ENCODE measurements at regions not wholly inside any gene's neighbourhood (a gene's known extent, or its start where the extent isn't known, plus 50 kb on each side); places are given as distances from the start of the nearest gene placed in this dataset.

DNA sequence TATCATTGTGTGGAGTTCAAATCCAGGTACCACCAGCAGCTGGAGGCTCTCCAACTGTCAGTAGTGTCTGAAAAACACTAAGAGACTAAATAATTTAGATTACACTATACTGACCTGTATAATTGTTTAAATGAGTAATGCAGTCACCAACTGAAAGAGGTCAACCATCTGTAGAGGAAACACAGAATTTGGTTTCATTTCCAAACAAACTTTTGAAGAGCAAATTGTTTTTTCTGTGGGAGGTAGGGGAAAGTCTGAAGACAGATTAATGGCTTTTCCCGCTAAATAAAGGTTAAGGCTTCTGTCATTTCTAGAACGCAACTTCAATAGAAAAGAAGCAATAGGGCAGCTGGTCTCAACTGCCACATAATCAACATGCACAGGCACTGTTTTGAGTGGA is 462.6 kb downstream of the PRKD1 start:
- no peak overlapping the region for H3K27ac ChIP-seq (ENCODE audit: extremely low read depth, low read depth, low read length)
- no peaks in the 10 kb centered on the region for H3K9me3 ChIP-seq (ENCODE audit: control insufficient read depth, insufficient read depth, low read depth, low read length)
- POLR2A ChIA-PET: no interaction called here
- no peaks in the 10 kb centered on the region for H3K4me1 ChIP-seq (ENCODE audit: control insufficient read depth, insufficient read depth, low read length)
- H3K4me3 ChIP-seq (ENCODE audit: low read depth, low read length): no peak overlapping the region
- TF ChIP-seq ZNF132 (tag by site-specific recombination; IDR thresholded peaks at IDR 0.05; ENCODE audit: borderline replicate concordance) (no peak), FEZF1 (tag by site-specific recombination; IDR thresholded peaks at IDR 0.05) (0 out of 2 replicates have a peak, but pooled peaks have one; percentile 22)
- CTCF ChIA-PET: no interaction called here
- H3K36me3 ChIP-seq (ENCODE audit: control insufficient read depth in 2 of 2, insufficient read depth in 1 of 2, low read length in 2 of 2): no peaks in the 10 kb centered on the region

DNA sequence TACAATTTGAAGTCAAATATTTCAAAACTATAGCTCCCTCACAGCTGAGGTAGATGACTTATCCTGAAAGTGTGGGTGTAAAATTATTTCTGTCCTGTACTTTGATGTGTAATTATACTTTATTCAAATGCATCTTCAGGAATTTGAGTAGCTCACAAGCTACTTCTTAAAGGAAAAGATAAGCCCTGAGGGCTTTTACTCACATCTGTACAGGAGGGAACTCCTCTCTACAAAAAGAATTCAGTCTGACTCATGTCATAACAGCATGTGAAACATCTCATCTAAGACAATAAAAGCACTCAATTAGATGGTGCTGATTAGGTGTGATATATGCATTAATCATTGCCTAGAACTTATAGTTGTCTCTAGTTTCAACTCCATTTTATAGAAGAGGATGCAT is 452.0 kb downstream of the PRKD1 start:
- TF ChIP-seq ZNF211 (tag by site-specific recombination; IDR thresholded peaks at IDR 0.05; ENCODE audit: low read depth) (no peak), ZNF114 (tag by site-specific recombination; IDR thresholded peaks at IDR 0.05) (no peak), ZNF580 (tag by site-specific recombination; IDR thresholded peaks at IDR 0.05) (no peak), TSHZ1 (tag by site-specific recombination; IDR thresholded peaks at IDR 0.05; ENCODE audit: borderline replicate concordance) (no peak), HOXD13 (CRISPR knock-in tag; IDR thresholded peaks at IDR 0.05; ENCODE audit: borderline replicate concordance) (no peak), ZNF184 (tag by site-specific recombination; IDR thresholded peaks at IDR 0.05) (no peak), ZNF76 (tag by site-specific recombination; IDR thresholded peaks at IDR 0.05; ENCODE audit: borderline replicate concordance, low read depth) (no peak), ZNF37A (tag by site-specific recombination; IDR thresholded peaks at IDR 0.05) (no peak), TRIM28 (IDR thresholded peaks at IDR 0.05; ENCODE audit: borderline replicate concordance, low read length) (no peak), ZBTB17 (tag by site-specific recombination; IDR thresholded peaks at IDR 0.05) (no peak), EGR2 (tag by site-specific recombination; IDR thresholded peaks at IDR 0.05; ENCODE audit: low read depth) (no peak), ZNF626 (tag by site-specific recombination; IDR thresholded peaks at IDR 0.05) (no peak), ZNF677 (tag by site-specific recombination; IDR thresholded peaks at IDR 0.05) (no peak), BCL11B (tag by site-specific recombination; IDR thresholded peaks at IDR 0.05; ENCODE audit: low read depth) (no peak), ZNF624 (tag by site-specific recombination; IDR thresholded peaks at IDR 0.05) (no peak)
- TF ChIP-seq, protein P1, sequence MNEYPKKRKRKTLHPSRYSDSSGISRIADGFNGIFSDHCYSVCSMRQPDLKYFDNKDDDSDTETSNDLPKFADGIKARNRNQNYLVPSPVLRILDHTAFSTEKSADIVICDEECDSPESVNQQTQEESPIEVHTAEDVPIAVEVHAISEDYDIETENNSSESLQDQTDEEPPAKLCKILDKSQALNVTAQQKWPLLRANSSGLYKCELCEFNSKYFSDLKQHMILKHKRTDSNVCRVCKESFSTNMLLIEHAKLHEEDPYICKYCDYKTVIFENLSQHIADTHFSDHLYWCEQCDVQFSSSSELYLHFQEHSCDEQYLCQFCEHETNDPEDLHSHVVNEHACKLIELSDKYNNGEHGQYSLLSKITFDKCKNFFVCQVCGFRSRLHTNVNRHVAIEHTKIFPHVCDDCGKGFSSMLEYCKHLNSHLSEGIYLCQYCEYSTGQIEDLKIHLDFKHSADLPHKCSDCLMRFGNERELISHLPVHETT (tag by site-specific recombination; IDR thresholded peaks at IDR 0.05): no peak
- TF ChIP-seq, protein P2, sequence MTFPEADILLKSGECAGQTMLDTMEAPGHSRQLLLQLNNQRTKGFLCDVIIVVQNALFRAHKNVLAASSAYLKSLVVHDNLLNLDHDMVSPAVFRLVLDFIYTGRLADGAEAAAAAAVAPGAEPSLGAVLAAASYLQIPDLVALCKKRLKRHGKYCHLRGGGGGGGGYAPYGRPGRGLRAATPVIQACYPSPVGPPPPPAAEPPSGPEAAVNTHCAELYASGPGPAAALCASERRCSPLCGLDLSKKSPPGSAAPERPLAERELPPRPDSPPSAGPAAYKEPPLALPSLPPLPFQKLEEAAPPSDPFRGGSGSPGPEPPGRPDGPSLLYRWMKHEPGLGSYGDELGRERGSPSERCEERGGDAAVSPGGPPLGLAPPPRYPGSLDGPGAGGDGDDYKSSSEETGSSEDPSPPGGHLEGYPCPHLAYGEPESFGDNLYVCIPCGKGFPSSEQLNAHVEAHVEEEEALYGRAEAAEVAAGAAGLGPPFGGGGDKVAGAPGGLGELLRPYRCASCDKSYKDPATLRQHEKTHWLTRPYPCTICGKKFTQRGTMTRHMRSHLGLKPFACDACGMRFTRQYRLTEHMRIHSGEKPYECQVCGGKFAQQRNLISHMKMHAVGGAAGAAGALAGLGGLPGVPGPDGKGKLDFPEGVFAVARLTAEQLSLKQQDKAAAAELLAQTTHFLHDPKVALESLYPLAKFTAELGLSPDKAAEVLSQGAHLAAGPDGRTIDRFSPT (tag by site-specific recombination; IDR thresholded peaks at IDR 0.05): no peak
- TF ChIP-seq, protein P3, sequence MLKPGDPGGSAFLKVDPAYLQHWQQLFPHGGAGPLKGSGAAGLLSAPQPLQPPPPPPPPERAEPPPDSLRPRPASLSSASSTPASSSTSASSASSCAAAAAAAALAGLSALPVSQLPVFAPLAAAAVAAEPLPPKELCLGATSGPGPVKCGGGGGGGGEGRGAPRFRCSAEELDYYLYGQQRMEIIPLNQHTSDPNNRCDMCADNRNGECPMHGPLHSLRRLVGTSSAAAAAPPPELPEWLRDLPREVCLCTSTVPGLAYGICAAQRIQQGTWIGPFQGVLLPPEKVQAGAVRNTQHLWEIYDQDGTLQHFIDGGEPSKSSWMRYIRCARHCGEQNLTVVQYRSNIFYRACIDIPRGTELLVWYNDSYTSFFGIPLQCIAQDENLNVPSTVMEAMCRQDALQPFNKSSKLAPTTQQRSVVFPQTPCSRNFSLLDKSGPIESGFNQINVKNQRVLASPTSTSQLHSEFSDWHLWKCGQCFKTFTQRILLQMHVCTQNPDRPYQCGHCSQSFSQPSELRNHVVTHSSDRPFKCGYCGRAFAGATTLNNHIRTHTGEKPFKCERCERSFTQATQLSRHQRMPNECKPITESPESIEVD (tag by site-specific recombination; IDR thresholded peaks at IDR 0.05): no peak
- Histone ChIP-seq H3K4me1 (ENCODE audit: control insufficient read depth, insufficient read depth, low read length) (no peaks in the 10 kb centered on the region), H3K27ac (ENCODE audit: extremely low read depth, low read depth, low read length) (no peak overlapping the region), H3K9me3 (ENCODE audit: control insufficient read depth, insufficient read depth, low read depth, low read length) (no peaks in the 10 kb centered on the region), H3K4me3 (ENCODE audit: low read depth, low read length) (no peak overlapping the region), H3K36me3 (ENCODE audit: control insufficient read depth in 2 of 2, insufficient read depth in 1 of 2, low read length in 2 of 2) (no peaks in the 10 kb centered on the region)
- CTCF ChIA-PET: interaction anchor here (0.7 kb wide), 1 partner anchor 877 kb away, joined by 3 read pairs; no protein-coding TSS in a partner anchor
- POLR2A ChIA-PET: no interaction called here
